DOHH2 (cell line): ENCODE measurements at regions not wholly inside any gene's neighbourhood (a gene's known extent, or its start where the extent isn't known, plus 50 kb on each side); places are given as distances from the start of the nearest gene placed in this dataset.

ENCODE experiments used
- H3F3A ChIP-seq: fragments of 200-600 bp; sonication (generic), shearing (Covaris generic); 2 replicates; pipeline ENCODE4 v1.6.0; 2016; ENCODE audit warnings: antibody characterized with exemption, mild to moderate bottlenecking; ENCODE audit not compliant: control insufficient read depth, insufficient read depth
- H3K27ac ChIP-seq: fragments of 200-600 bp; sonication (generic); 2 replicates; pipeline ENCODE4 v1.5.1; 2014; ENCODE audit warnings: low read depth, mild to moderate bottlenecking, low read length, moderate library complexity
- H3K27me3 ChIP-seq: fragments of 200-600 bp; sonication (generic); 2 replicates; pipeline ENCODE4 v1.6.1; 2014; ENCODE audit warnings: mild to moderate bottlenecking, low read length, mixed read lengths; ENCODE audit not compliant: control insufficient read depth
- H3K36me3 ChIP-seq: fragments of 200-600 bp; sonication (generic); 2 replicates; pipeline ENCODE4 v1.6.1; 2014; ENCODE audit warnings: mild to moderate bottlenecking, low read length, moderate library complexity, mixed read lengths; ENCODE audit not compliant: control insufficient read depth
- H3K4me1 ChIP-seq: fragments of 200-600 bp; sonication (generic); 2 replicates; pipeline ENCODE4 v1.6.1; 2014; ENCODE audit warnings: mild to moderate bottlenecking, low read length, mixed read lengths; ENCODE audit not compliant: control insufficient read depth
- H3K4me2 ChIP-seq: fragments of 200-600 bp; sonication (generic); 2 replicates; pipeline ENCODE4 v1.6.0; 2014; ENCODE audit warnings: mild to moderate bottlenecking, low read length, moderate library complexity
- H3K4me3 ChIP-seq: fragments of 200-600 bp; sonication (generic); 2 replicates; pipeline ENCODE4 v1.5.1; 2014; ENCODE audit warnings: mild to moderate bottlenecking, low read length, mixed read lengths
- H3K79me2 ChIP-seq: fragments of 200-600 bp; sonication (generic); 2 replicates; pipeline ENCODE4 v1.6.1; 2014; ENCODE audit warnings: mild to moderate bottlenecking, low read length, mixed read lengths; ENCODE audit not compliant: control insufficient read depth
- H3K9me2 ChIP-seq: fragments of 200-600 bp; sonication (generic); replicated peaks from 2 replicates; pipeline ENCODE4 v1.6.1; 2014; ENCODE audit warnings: mild to moderate bottlenecking, low read length, mixed read lengths; ENCODE audit not compliant: control insufficient read depth
- H3K9me3 ChIP-seq: fragments of 200-600 bp; sonication (generic); 2 replicates; pipeline ENCODE4 v1.6.1; 2014; ENCODE audit warnings: antibody characterized with exemption, low read length, mixed read lengths; ENCODE audit not compliant: control insufficient read depth, insufficient read depth
- H4K20me1 ChIP-seq: fragments of 200-600 bp; sonication (generic); 2 replicates; pipeline ENCODE4 v1.6.0; 2014; ENCODE audit warnings: low read depth, mild to moderate bottlenecking, antibody characterized with exemption, low read length, moderate library complexity; ENCODE audit not compliant: control insufficient read depth, insufficient read depth
- EZH2phosphoT487 ChIP-seq: fragments of 200-600 bp; sonication (generic); IDR thresholded peaks from 2 replicates; pipeline ENCODE4 v1.6.1; 2017; ENCODE audit warnings: borderline replicate concordance, mild to moderate bottlenecking, antibody characterized with exemption, low read length, moderate library complexity, mixed read lengths
- TF ChIP-seq, protein P1 (sequence below): fragments of 200-600 bp; sonication (generic); IDR thresholded peaks from one replicate; pipeline ENCODE4 v1.5.1; 2014; ENCODE audit warnings: antibody characterized with exemption, mild to moderate bottlenecking, low read depth, low read length; ENCODE audit not compliant: poor library complexity, severe bottlenecking

DNA sequence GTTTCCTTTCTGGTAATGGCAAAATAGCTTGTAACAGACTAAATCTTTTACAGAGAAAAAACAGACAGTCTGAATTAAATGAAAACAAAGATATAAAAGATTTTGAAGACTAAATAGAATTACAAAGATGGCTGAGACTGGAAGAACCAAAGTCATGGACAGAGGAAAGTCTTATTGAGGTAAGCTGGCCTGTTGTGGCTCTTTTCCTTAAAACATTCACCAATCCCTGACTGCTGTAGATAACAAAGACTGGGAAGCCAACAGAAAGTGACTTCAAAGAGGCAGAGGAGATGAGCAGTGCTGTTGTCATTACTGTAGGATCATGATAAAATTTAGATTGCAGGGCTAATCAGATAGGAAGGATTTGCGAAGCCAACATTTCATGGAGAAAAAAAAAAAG lies 517.0 kb downstream of the KIF2B start:
- no peak for TF ChIP-seq EZH2phosphoT487
- TF ChIP-seq, protein P1, sequence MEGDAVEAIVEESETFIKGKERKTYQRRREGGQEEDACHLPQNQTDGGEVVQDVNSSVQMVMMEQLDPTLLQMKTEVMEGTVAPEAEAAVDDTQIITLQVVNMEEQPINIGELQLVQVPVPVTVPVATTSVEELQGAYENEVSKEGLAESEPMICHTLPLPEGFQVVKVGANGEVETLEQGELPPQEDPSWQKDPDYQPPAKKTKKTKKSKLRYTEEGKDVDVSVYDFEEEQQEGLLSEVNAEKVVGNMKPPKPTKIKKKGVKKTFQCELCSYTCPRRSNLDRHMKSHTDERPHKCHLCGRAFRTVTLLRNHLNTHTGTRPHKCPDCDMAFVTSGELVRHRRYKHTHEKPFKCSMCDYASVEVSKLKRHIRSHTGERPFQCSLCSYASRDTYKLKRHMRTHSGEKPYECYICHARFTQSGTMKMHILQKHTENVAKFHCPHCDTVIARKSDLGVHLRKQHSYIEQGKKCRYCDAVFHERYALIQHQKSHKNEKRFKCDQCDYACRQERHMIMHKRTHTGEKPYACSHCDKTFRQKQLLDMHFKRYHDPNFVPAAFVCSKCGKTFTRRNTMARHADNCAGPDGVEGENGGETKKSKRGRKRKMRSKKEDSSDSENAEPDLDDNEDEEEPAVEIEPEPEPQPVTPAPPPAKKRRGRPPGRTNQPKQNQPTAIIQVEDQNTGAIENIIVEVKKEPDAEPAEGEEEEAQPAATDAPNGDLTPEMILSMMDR = no peak
- Histone ChIP-seq H3K9me2 (no peaks in the 10 kb centered on the region), H4K20me1 (no peaks in the 10 kb centered on the region), H3F3A (no peaks in the 10 kb centered on the region), H3K27me3 (no peaks in the 10 kb centered on the region), H3K4me1 (no peaks in the 10 kb centered on the region), H3K4me2 (no peak overlapping the region), H3K4me3 (no peak overlapping the region), H3K79me2 (no peaks in the 10 kb centered on the region), H3K27ac (no peak overlapping the region), H3K36me3 (no peaks in the 10 kb centered on the region), H3K9me3 (no peaks in the 10 kb centered on the region)

DNA sequence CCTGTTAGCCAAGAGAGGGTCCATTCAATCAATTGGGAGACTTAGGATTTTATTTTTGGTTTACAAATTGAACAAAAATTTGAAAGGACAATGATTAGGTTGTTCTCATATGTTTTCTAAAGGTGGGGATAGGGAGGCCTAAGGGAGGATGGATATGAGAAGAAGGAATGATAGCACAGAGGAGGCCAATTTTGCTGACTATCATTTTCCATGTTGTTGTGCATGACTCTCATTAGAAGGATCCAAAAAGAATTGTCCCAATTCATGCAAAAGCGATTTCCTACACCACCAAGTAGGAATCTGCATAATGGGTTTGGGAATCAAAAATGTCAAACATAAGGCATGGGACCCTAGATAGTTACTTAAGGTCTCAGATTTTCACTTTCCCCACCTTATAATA lies 524.8 kb downstream of the KIF2B start:
- H3K36me3 ChIP-seq = no peaks in the 10 kb centered on the region
- H3K4me3 ChIP-seq = no peak overlapping the region
- no peaks in the 10 kb centered on the region for H4K20me1 ChIP-seq
- no peak overlapping the region for H3K27ac ChIP-seq
- H3K27me3 ChIP-seq = no peaks in the 10 kb centered on the region
- no peaks in the 10 kb centered on the region for H3F3A ChIP-seq
- no peaks in the 10 kb centered on the region for H3K9me2 ChIP-seq
- TF ChIP-seq, protein P1 = no peak
- TF ChIP-seq EZH2phosphoT487 = no peak
- H3K79me2 ChIP-seq = no peaks in the 10 kb centered on the region
- no peak overlapping the region for H3K4me2 ChIP-seq
- H3K4me1 ChIP-seq = no peaks in the 10 kb centered on the region
- H3K9me3 ChIP-seq = no peaks in the 10 kb centered on the region

DNA sequence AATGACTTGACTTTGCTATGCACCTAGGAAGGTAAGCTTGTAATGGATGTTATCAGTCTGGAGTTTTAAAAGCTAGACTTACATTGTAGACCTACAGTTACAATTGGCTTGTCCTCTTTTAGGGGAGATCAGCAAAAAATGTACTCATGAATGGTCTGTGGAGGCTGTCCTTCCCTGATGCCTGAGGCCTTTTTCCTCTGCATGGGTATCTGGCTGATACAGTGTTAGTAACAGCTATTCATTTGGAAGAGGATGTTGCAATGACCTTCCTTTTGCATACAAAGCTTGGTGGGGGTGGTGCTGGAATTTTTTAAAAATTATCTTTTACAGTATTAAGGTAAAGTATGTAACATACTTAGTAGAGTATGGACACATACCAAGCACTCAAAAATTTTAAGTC lies 525.5 kb downstream of the KIF2B start:
- Histone ChIP-seq H3K9me3 (no peaks in the 10 kb centered on the region), H3K36me3 (no peaks in the 10 kb centered on the region), H3K9me2 (no peaks in the 10 kb centered on the region), H3K27me3 (no peaks in the 10 kb centered on the region), H3K79me2 (no peaks in the 10 kb centered on the region), H3K4me3 (no peak overlapping the region), H3F3A (no peaks in the 10 kb centered on the region), H3K27ac (no peak overlapping the region), H4K20me1 (no peaks in the 10 kb centered on the region), H3K4me1 (no peaks in the 10 kb centered on the region), H3K4me2 (no peak overlapping the region)
- TF ChIP-seq, protein P1 = no peak
- no peak for TF ChIP-seq EZH2phosphoT487
